ENCODE measurements at regions not wholly inside any gene's neighbourhood (a gene's known extent, or its start where the extent isn't known, plus 50 kb on each side); places are given as distances from the start of the nearest gene placed in this dataset.

GRCh38 chr9:88821033-88821745 lies 170.1 kb upstream of the S1PR3 start:
- no peaks in the 10 kb centered on the region for H3K36me3 ChIP-seq (ENCODE audit: control insufficient read depth in 2 of 2, insufficient read depth in 2 of 2, low read length in 1 of 2)
- H3K4me1 ChIP-seq (ENCODE audit: control insufficient read depth, insufficient read depth, low read length), result no peaks in the 10 kb centered on the region
- H3K9me3 ChIP-seq (replicated peaks; ENCODE audit: control insufficient read depth, insufficient read depth, low read length), result no peaks in the 10 kb centered on the region; the same call in 2 of the 3 replicates
- no peak overlapping the region for H3K4me2 ChIP-seq (ENCODE audit: control insufficient read depth, insufficient read depth)
- H3K79me2 ChIP-seq (ENCODE audit: control insufficient read depth, insufficient read depth, low read length), result no peaks in the 10 kb centered on the region
- ChIA-PET SMC1A (ENCODE audit: uncharacterized antibody, unreplicated experiment) (no interaction called here), POLR2A (no interaction called here), RAD21 (ENCODE audit: unreplicated experiment) (no interaction called here), CTCF (no interaction called here)
- H4K20me1 ChIP-seq (ENCODE audit: control insufficient read depth, insufficient read depth), result no peaks in the 10 kb centered on the region
- no TSS peak for BruUV-seq (replicated peaks)
- TF ChIP-seq BCL11A (IDR thresholded peaks at IDR 0.05; ENCODE audit: low read depth, low read length) (no peak), CBX5 (IDR thresholded peaks at IDR 0.05; ENCODE audit: low read depth) (no peak)
- in situ Hi-C loops (cut with MboI), result no loop called here
- DNase-seq (ENCODE audit: low read depth, low spot score), result no peak
- H3K27ac ChIP-seq (ENCODE audit: control insufficient read depth, insufficient read depth), result no peak overlapping the region
- no peak overlapping the region for H2AFZ ChIP-seq (ENCODE audit: control insufficient read depth, low read depth, low read length)
- FAIRE-seq, result no peak
- no peaks in the 10 kb centered on the region; a peak in 1 of 4 replicates for H3K27me3 ChIP-seq (replicated peaks in 1 of 2; ENCODE audit: control insufficient read depth in 2 of 2, insufficient read depth in 2 of 2, low read length in 1 of 2)
- H3K9ac ChIP-seq (ENCODE audit: control insufficient read depth, insufficient read depth, low read length), result no peak overlapping the region
- no peak for ATAC-seq
- intact Hi-C loops (cut with micrococcal nuclease; ENCODE audit: unreplicated experiment), result no loop called here
- no peak overlapping the region for H3K4me3 ChIP-seq
- WGBS (ENCODE audit: insufficient coverage, insufficient replicate concordance, low lambda C conversion rate, missing lambda C conversion rate), result 49% methylated on average over 2 of the region's 2 CpGs

GRCh38 chr9:88821746-88822106 lies 169.5 kb upstream of the S1PR3 start:
- Histone ChIP-seq H2AFZ (ENCODE audit: control insufficient read depth, low read depth, low read length) (no peak overlapping the region), H3K4me3 (no peak overlapping the region), H4K20me1 (ENCODE audit: control insufficient read depth, insufficient read depth) (no peaks in the 10 kb centered on the region), H3K27me3 (replicated peaks in 1 of 2; ENCODE audit: control insufficient read depth in 2 of 2, insufficient read depth in 2 of 2, low read length in 1 of 2) (no peaks in the 10 kb centered on the region; a peak in 1 of 4 replicates), H3K36me3 (ENCODE audit: control insufficient read depth in 2 of 2, insufficient read depth in 2 of 2, low read length in 1 of 2) (no peaks in the 10 kb centered on the region), H3K27ac (ENCODE audit: control insufficient read depth, insufficient read depth) (no peak overlapping the region), H3K9me3 (replicated peaks; ENCODE audit: control insufficient read depth, insufficient read depth, low read length) (no peaks in the 10 kb centered on the region; the same call in 2 of the 3 replicates), H3K79me2 (ENCODE audit: control insufficient read depth, insufficient read depth, low read length) (no peaks in the 10 kb centered on the region), H3K4me2 (ENCODE audit: control insufficient read depth, insufficient read depth) (no peak overlapping the region), H3K4me1 (ENCODE audit: control insufficient read depth, insufficient read depth, low read length) (no peaks in the 10 kb centered on the region), H3K9ac (ENCODE audit: control insufficient read depth, insufficient read depth, low read length) (no peak overlapping the region)
- ChIA-PET POLR2A (no interaction called here), RAD21 (ENCODE audit: unreplicated experiment) (no interaction called here), SMC1A (ENCODE audit: uncharacterized antibody, unreplicated experiment) (no interaction called here), CTCF (no interaction called here)
- in situ Hi-C loops (cut with MboI), result no loop called here
- BruUV-seq (replicated peaks), result no TSS peak
- intact Hi-C loops (cut with micrococcal nuclease; ENCODE audit: unreplicated experiment), result no loop called here
- 0% methylated on average over 1 of the region's 1 CpG for WGBS (ENCODE audit: insufficient coverage, insufficient replicate concordance, low lambda C conversion rate, missing lambda C conversion rate)
- FAIRE-seq (no peak), DNase-seq (ENCODE audit: low read depth, low spot score) (no peak), ATAC-seq (no peak)
- TF ChIP-seq FOXM1 (IDR thresholded peaks at IDR 0.05; ENCODE audit: low read depth, low read length) (no peak), E2F8 (IDR thresholded peaks at IDR 0.05; ENCODE audit: low read depth, partially characterized antibody) (no peak), GABPA (IDR thresholded peaks at IDR 0.05; ENCODE audit: low read depth) (no peak), RUNX3 (IDR thresholded peaks at IDR 0.05; ENCODE audit: low read length) (no peak), NR2F1 (conservative IDR thresholded peaks at IDR 0.05) (no peak), ZNF207 (IDR thresholded peaks at IDR 0.05; ENCODE audit: borderline replicate concordance) (no peak), ATF3 (IDR thresholded peaks at IDR 0.05; ENCODE audit: borderline replicate concordance, extremely low read depth, low read depth, low read length) (no peak), IKZF1 (conservative IDR thresholded peaks at IDR 0.05) (no peak), CREM (IDR thresholded peaks at IDR 0.05; ENCODE audit: low read depth) (no peak), RAD21 (IDR thresholded peaks at IDR 0.05; ENCODE audit: insufficient read depth, low read depth, low read length) (no peak)
